ENCODE measurements at regions not wholly inside any gene's neighbourhood (a gene's known extent, or its start where the extent isn't known, plus 50 kb on each side); places are given as distances from the start of the nearest gene placed in this dataset.

GRCh38 chr10:4230036-4230435 is 445.0 kb upstream of the KLF6 start:
- no peak overlapping the region for H3K27ac ChIP-seq
- H3K36me3 ChIP-seq = no peaks in the 10 kb centered on the region
- H3K27me3 ChIP-seq = no peaks in the 10 kb centered on the region
- H3K9me3 ChIP-seq = peaks cover 0 to 6% of the 10 kb centered on the region in 2 donors
- no peak for TF ChIP-seq EP300 (IDR thresholded peaks at IDR 0.05; ENCODE audit: low read depth)
- TF ChIP-seq POLR2AphosphoS5 (IDR thresholded peaks at IDR 0.05) = no peak
- TF ChIP-seq CTCF (IDR thresholded peaks at IDR 0.05) = no peak
- TF ChIP-seq POLR2A (IDR thresholded peaks at IDR 0.05) = no peak
- intact Hi-C loops (cut with DNase I; ENCODE audit: low total_unique reads) = no loop called here
- in situ Hi-C loops (cut with MboI; ENCODE audit: low pct_ligation_motif_present in 1 of 4, low pct_unique_long_range_greater_than_20kb in 1 of 4, low sequenced_read_pairs in 3 of 4) = no loop called here
- WGBS, 2 donors (ENCODE audit: low coverage in 1 of 2) = 20 to 45% methylated on average over 1 of the region's 1 CpG
- no peak overlapping the region for H3K4me3 ChIP-seq
- peaks cover 0 to 4% (median 1%) of the 10 kb centered on the region in 4 donors for H3K4me1 ChIP-seq
- DNase-seq = no peak

GRCh38 chr10:4229106-4229505 is 444.1 kb upstream of the KLF6 start:
- intact Hi-C loops (cut with DNase I; ENCODE audit: low total_unique reads) = no loop called here
- Histone ChIP-seq H3K9me3 (peaks cover 0 to 6% of the 10 kb centered on the region in 2 donors), H3K27me3 (no peaks in the 10 kb centered on the region), H3K4me1 (peaks cover 0 to 4% (median 1%) of the 10 kb centered on the region in 4 donors), H3K36me3 (no peaks in the 10 kb centered on the region), H3K27ac (no peak overlapping the region), H3K4me3 (no peak overlapping the region)
- WGBS, 2 donors (ENCODE audit: low coverage in 1 of 2) = 94 to 97% methylated on average over 5 of the region's 5 CpGs
- in situ Hi-C loops (cut with MboI; ENCODE audit: low pct_ligation_motif_present in 1 of 4, low pct_unique_long_range_greater_than_20kb in 1 of 4, low sequenced_read_pairs in 3 of 4) = no loop called here
- TF ChIP-seq POLR2AphosphoS5 (IDR thresholded peaks at IDR 0.05) (no peak), EP300 (IDR thresholded peaks at IDR 0.05; ENCODE audit: low read depth) (no peak), CTCF (IDR thresholded peaks at IDR 0.05) (no peak), POLR2A (IDR thresholded peaks at IDR 0.05) (no peak)
- no peak for DNase-seq

DNA sequence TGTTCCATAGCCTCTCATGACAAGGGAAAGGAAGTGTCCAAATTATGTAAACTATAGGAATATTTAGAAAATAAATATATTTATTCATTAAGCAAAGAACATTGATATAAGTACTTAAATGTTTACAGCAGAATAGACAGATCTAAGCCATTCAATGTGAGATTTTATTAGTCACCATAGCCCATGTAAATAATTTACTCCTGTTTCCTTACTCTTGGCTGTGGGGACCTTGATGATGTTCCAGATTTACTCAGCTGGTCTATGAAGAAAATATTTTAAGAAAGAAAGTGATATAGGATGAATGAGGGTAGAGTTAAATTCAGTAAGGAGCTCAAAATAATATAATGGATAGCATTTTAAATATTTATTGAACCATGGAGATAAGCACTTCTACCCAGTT is 442.6 kb upstream of the KLF6 start:
- TF ChIP-seq POLR2AphosphoS5 (IDR thresholded peaks at IDR 0.05) (no peak), EP300 (IDR thresholded peaks at IDR 0.05; ENCODE audit: low read depth) (no peak), POLR2A (IDR thresholded peaks at IDR 0.05) (no peak), CTCF (IDR thresholded peaks at IDR 0.05) (no peak)
- no peaks in the 10 kb centered on the region for H3K27me3 ChIP-seq
- in situ Hi-C loops (cut with MboI; ENCODE audit: low pct_ligation_motif_present in 1 of 4, low pct_unique_long_range_greater_than_20kb in 1 of 4, low sequenced_read_pairs in 3 of 4) (no loop called here), intact Hi-C loops (cut with DNase I; ENCODE audit: low total_unique reads) (no loop called here)
- H3K4me1 ChIP-seq = peaks cover 0 to 4% (median 1%) of the 10 kb centered on the region in 4 donors
- no peaks in the 10 kb centered on the region for H3K36me3 ChIP-seq
- DNase-seq = no peak
- peaks cover 0 to 2% of the 10 kb centered on the region in 2 donors for H3K9me3 ChIP-seq
- H3K27ac ChIP-seq = no peak overlapping the region
- H3K4me3 ChIP-seq = no peak overlapping the region

GRCh38 chr10:4226941-4227540 is 442.0 kb upstream of the KLF6 start:
- H3K4me1 ChIP-seq = peaks cover 0 to 4% (median 1%) of the 10 kb centered on the region in 4 donors
- H3K9me3 ChIP-seq = no peaks in the 10 kb centered on the region
- H3K27me3 ChIP-seq = no peaks in the 10 kb centered on the region
- H3K36me3 ChIP-seq = no peaks in the 10 kb centered on the region
- no peak for DNase-seq
- no peak overlapping the region for H3K4me3 ChIP-seq
- intact Hi-C loops (cut with DNase I; ENCODE audit: low total_unique reads) (no loop called here), in situ Hi-C loops (cut with MboI; ENCODE audit: low pct_ligation_motif_present in 1 of 4, low pct_unique_long_range_greater_than_20kb in 1 of 4, low sequenced_read_pairs in 3 of 4) (no loop called here)
- TF ChIP-seq POLR2AphosphoS5 (IDR thresholded peaks at IDR 0.05) = no peak
- no peak for TF ChIP-seq POLR2A (IDR thresholded peaks at IDR 0.05)
- no peak for TF ChIP-seq CTCF (IDR thresholded peaks at IDR 0.05)
- TF ChIP-seq EP300 (IDR thresholded peaks at IDR 0.05; ENCODE audit: low read depth) = no peak
- 71 to 79% methylated on average over 4 of the region's 4 CpGs for whole genome bisulfite sequencing, 2 donors (ENCODE audit: low coverage in 1 of 2)
- no peak overlapping the region for H3K27ac ChIP-seq
